ENCODE measurements at regions not wholly inside any gene's neighbourhood (a gene's known extent, or its start where the extent isn't known, plus 50 kb on each side); places are given as distances from the start of the nearest gene placed in this dataset.

GRCh38 chr13:82719987-82720386, 1162.3 kb downstream of the SLITRK1 start:
- DNase-seq = no peak
- H3K36me3 ChIP-seq = no peaks in the 10 kb centered on the region
- H3K9me3 ChIP-seq (replicated peaks) = no peaks in the 10 kb centered on the region
- H3K27me3 ChIP-seq = no peaks in the 10 kb centered on the region
- no peak overlapping the region for H3K4me3 ChIP-seq
- H3K4me1 ChIP-seq = peaks cover 7% of the 10 kb centered on the region
- no peak overlapping the region for H3K27ac ChIP-seq

- H3K27me3 ChIP-seq = no peaks in the 10 kb centered on the region
- H3K36me3 ChIP-seq = no peaks in the 10 kb centered on the region
- DNase-seq = peak in 1 of 2 experiments; percentile 41
- H3K4me3 ChIP-seq = no peak overlapping the region
- peak overlapping the region; percentile 18; the same call in 1 of the 2 replicates for H3K27ac ChIP-seq
- H3K4me1 ChIP-seq = peaks cover 20% of the 10 kb centered on the region
- H3K9me3 ChIP-seq (replicated peaks) = no peaks in the 10 kb centered on the region
These were observed 1165.0 kb downstream of the SLITRK1 start for GRCh38 chr13:82717249-82717648.

- DNase-seq = peak in 1 of 2 experiments; percentile 53
These were observed 1168.4 kb downstream of the SLITRK1 start for GRCh38 chr13:82713687-82714405.

DNA sequence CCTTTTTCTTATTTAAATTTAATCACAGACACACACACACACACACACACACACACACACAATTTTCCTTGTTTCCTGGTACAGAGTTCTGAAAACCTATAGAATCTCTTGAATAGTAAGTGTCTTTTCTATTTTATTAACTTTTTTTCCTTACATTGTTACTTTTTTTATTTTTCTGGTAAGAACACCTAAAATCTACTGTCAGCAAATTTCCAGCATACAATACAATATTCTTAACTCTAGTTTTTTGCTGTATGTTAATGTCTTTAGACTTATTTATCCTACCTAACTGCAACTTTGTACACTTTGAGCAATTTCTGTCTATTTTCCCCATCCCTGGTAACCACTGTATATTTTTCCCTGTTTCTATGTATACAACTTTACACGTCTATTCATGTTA, 1179.8 kb downstream of the SLITRK1 start:
- Histone ChIP-seq H3K9me3 (replicated peaks) (no peaks in the 10 kb centered on the region), H3K4me3 (no peak overlapping the region), H3K27ac (no peak overlapping the region), H3K27me3 (no peaks in the 10 kb centered on the region), H3K36me3 (no peaks in the 10 kb centered on the region), H3K4me1 (no peaks in the 10 kb centered on the region)
- DNase-seq = no peak

More at GRCh38 chr13:82713687-82714405, 1168.4 kb downstream of the SLITRK1 start:
- Histone ChIP-seq H3K4me1 (peaks cover 20% of the 10 kb centered on the region), H3K27me3 (no peaks in the 10 kb centered on the region), H3K36me3 (no peaks in the 10 kb centered on the region), H3K27ac (peak overlapping the region; percentile 28), H3K9me3 (replicated peaks) (no peaks in the 10 kb centered on the region), H3K4me3 (no peak overlapping the region)

GRCh38 chr13:82701020-82701419, 1181.3 kb downstream of the SLITRK1 start:
- Histone ChIP-seq H3K27ac (no peak overlapping the region), H3K9me3 (replicated peaks) (no peaks in the 10 kb centered on the region), H3K4me3 (no peak overlapping the region), H3K27me3 (no peaks in the 10 kb centered on the region), H3K4me1 (no peaks in the 10 kb centered on the region), H3K36me3 (no peaks in the 10 kb centered on the region)
- DNase-seq = no peak

- DNase-seq = no peak
- no peaks in the 10 kb centered on the region for H3K36me3 ChIP-seq
- no peaks in the 10 kb centered on the region for H3K27me3 ChIP-seq
- no peaks in the 10 kb centered on the region for H3K4me1 ChIP-seq
- H3K27ac ChIP-seq = no peak overlapping the region
- H3K4me3 ChIP-seq = no peak overlapping the region
- no peaks in the 10 kb centered on the region for H3K9me3 ChIP-seq (replicated peaks)
These were observed 1183.3 kb downstream of the SLITRK1 start for GRCh38 chr13:82698941-82699340.

DNA sequence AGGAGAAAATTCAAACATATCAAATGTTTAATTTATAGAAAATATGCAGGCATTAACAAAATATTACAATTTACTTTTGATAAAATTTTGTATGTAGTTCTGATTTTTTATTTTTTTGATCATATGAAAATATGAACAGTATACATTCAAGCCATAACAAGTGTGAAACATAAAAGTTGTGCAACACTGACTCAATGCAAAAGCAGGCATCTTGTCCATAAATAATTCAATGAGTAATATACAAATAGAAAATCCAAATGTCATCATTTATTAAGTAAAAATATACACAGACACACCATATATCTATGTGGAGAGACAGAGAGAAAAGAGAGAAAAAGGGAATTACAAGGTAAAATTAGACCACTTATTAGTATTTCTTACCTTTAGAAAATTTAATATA, 1183.9 kb downstream of the SLITRK1 start:
- H3K4me1 ChIP-seq = no peaks in the 10 kb centered on the region
- no peak for DNase-seq
- no peak overlapping the region for H3K27ac ChIP-seq
- H3K9me3 ChIP-seq (replicated peaks) = no peaks in the 10 kb centered on the region
- no peak overlapping the region for H3K4me3 ChIP-seq
- no peaks in the 10 kb centered on the region for H3K36me3 ChIP-seq
- no peaks in the 10 kb centered on the region for H3K27me3 ChIP-seq

GRCh38 chr13:82693607-82694006, 1188.7 kb downstream of the SLITRK1 start:
- H3K9me3 ChIP-seq (replicated peaks) = no peaks in the 10 kb centered on the region

DNA sequence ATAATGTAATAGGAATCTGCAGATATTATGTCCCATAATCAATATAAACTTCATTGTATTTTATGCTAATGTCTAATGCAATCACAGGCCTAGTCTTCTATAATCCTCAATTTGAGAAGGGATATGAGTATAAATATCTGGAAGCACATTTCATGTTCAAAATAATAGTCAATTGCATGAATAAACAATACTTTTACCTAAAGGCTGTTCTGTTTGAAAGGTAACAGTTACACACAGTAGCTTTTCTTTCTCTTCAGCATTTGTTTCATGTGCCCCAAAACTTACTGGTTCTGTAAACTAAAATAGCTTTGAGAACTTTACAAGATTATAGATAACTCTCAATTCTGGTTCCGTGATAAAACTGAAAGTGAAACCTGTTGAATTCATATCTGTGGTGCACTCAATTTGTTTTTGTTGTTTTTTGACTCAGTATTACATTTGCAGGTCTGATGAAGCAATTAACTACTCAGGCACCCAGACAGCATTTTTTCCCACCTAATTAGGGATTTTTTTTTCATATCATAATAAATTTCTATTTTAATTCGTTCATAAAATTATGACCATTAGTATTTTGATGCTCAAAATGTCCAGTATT, 1193.8 kb downstream of the SLITRK1 start:
- Histone ChIP-seq H3K9me3 (replicated peaks) (no peaks in the 10 kb centered on the region), H3K4me3 (peak overlapping the region; percentile 12; the same call in 1 of the 2 replicates), H3K36me3 (no peaks in the 10 kb centered on the region), H3K27me3 (no peaks in the 10 kb centered on the region), H3K27ac (no peak overlapping the region), H3K4me1 (no peaks in the 10 kb centered on the region)
- no peak for DNase-seq

More at GRCh38 chr13:82693607-82694006, 1188.7 kb downstream of the SLITRK1 start:
- Histone ChIP-seq H3K36me3 (no peaks in the 10 kb centered on the region), H3K4me1 (no peaks in the 10 kb centered on the region), H3K27ac (no peak overlapping the region), H3K4me3 (no peak overlapping the region), H3K27me3 (no peaks in the 10 kb centered on the region)
- no peak for DNase-seq

DNA sequence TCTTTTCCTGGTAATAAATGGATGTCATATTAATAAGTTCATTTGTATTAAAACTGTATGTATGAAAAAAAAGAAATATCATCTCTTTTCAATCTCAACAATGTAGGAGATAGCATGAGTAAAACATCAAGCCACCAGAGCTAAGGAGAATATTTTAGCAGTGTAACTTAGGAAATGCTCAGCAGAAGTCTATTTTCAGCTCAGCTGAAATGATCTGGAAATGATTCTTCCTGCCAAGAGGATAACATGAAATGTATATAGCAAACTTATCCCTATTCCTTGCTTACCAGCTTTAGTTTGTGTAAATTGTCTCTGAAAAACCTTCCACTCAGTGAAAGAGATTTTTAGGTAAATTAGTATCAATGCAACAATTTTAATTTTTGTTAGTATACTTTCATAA, 1194.4 kb downstream of the SLITRK1 start:
- H3K4me1 ChIP-seq = no peaks in the 10 kb centered on the region

GRCh38 chr13:82681535-82681934, 1200.7 kb downstream of the SLITRK1 start:
- H3K27me3 ChIP-seq = no peaks in the 10 kb centered on the region
- H3K27ac ChIP-seq = no peak overlapping the region
- no peak overlapping the region for H3K4me3 ChIP-seq
- no peaks in the 10 kb centered on the region for H3K9me3 ChIP-seq (replicated peaks)
- no peaks in the 10 kb centered on the region for H3K36me3 ChIP-seq
- DNase-seq = peak; percentile 26 to 41
- H3K4me1 ChIP-seq = no peaks in the 10 kb centered on the region

More for the DNA sequence above, 1194.4 kb downstream of the SLITRK1 start:
- no peaks in the 10 kb centered on the region for H3K27me3 ChIP-seq
- no peak overlapping the region for H3K4me3 ChIP-seq
- no peak for DNase-seq
- no peaks in the 10 kb centered on the region for H3K9me3 ChIP-seq (replicated peaks)
- no peaks in the 10 kb centered on the region for H3K36me3 ChIP-seq
- H3K27ac ChIP-seq = no peak overlapping the region

DNA sequence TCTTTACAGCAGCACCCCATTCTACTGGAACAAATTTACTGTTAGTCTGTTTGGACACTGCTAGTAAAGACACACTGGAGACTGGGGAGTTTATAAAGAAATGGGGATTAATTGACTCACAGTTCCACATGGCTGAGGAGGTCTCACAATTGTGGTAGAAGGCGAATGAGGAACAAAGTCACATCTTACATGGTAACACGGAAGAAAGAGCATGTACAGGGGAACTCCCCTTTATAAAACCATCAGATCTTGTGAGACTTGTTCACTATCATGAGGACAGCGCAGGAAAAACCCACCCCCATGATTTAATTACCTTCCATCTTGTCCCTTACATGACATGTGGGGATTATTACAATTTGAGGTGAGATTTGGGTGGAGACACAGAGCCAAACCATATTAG, 1204.2 kb downstream of the SLITRK1 start:
- DNase-seq = no peak
- no peaks in the 10 kb centered on the region for H3K36me3 ChIP-seq

GRCh38 chr13:82675024-82675423, 1207.2 kb downstream of the SLITRK1 start:
- DNase-seq = no peak
- Histone ChIP-seq H3K4me3 (no peak overlapping the region), H3K4me1 (no peaks in the 10 kb centered on the region), H3K9me3 (replicated peaks) (no peaks in the 10 kb centered on the region), H3K27me3 (no peaks in the 10 kb centered on the region), H3K36me3 (no peaks in the 10 kb centered on the region), H3K27ac (no peak overlapping the region)

More for the DNA sequence above, 1204.2 kb downstream of the SLITRK1 start:
- Histone ChIP-seq H3K27ac (no peak overlapping the region), H3K4me3 (no peak overlapping the region), H3K4me1 (no peaks in the 10 kb centered on the region), H3K9me3 (replicated peaks) (no peaks in the 10 kb centered on the region), H3K27me3 (no peaks in the 10 kb centered on the region)

GRCh38 chr13:82674546-82674945, 1207.7 kb downstream of the SLITRK1 start:
- DNase-seq = no peak
- H3K9me3 ChIP-seq (replicated peaks) = no peaks in the 10 kb centered on the region
- H3K4me1 ChIP-seq = no peaks in the 10 kb centered on the region
- H3K4me3 ChIP-seq = no peak overlapping the region
- no peak overlapping the region for H3K27ac ChIP-seq
- no peaks in the 10 kb centered on the region for H3K27me3 ChIP-seq
- H3K36me3 ChIP-seq = no peaks in the 10 kb centered on the region

DNA sequence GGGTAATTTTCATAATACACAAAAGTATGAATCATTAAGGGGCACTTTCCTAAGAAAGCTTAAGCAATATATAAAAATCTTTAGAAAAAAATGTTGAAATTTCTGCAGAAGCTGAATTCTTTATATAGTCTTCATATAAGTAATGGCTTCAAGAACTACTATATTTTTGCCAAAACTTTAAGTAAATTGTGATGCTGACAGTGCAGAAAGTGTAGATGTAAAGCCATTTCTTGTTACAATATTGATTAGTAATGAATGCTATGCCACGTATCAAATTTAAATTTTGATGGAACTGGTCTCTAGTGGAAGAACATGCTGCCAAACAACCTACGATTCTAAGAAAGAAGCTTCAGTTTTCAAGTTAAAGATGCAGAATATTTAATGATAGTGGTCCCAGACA, 1210.0 kb downstream of the SLITRK1 start:
- no peaks in the 10 kb centered on the region for H3K9me3 ChIP-seq (replicated peaks)
- H3K27me3 ChIP-seq = no peaks in the 10 kb centered on the region
- H3K4me3 ChIP-seq = no peak overlapping the region
- no peak overlapping the region for H3K27ac ChIP-seq
- no peaks in the 10 kb centered on the region for H3K4me1 ChIP-seq
- no peaks in the 10 kb centered on the region for H3K36me3 ChIP-seq
- no peak for DNase-seq

GRCh38 chr13:82664183-82664582, 1218.1 kb downstream of the SLITRK1 start:
- Histone ChIP-seq H3K4me1 (no peaks in the 10 kb centered on the region), H3K9me3 (replicated peaks) (no peaks in the 10 kb centered on the region), H3K4me3 (no peak overlapping the region), H3K27me3 (no peaks in the 10 kb centered on the region), H3K36me3 (no peaks in the 10 kb centered on the region), H3K27ac (no peak overlapping the region)
- no peak for DNase-seq
